ENCODE measurements at regions not wholly inside any gene's neighbourhood (a gene's known extent, or its start where the extent isn't known, plus 50 kb on each side); places are given as distances from the start of the nearest gene placed in this dataset.
"Not testable (repeated sequence)": the region's sequence is repeated elsewhere in the genome, so short reads cannot be mapped to it uniquely, and the experiment has no call there.

GRCh38 chrX:150084496-150085229 lies 146.4 kb upstream of the EOLA2 start:
- H3K4me1 Mint-ChIP-seq, result no peaks in the 10 kb centered on the region
- no peak for ATAC-seq
- H3K27ac Mint-ChIP-seq, result no peak overlapping the region
- H3K27me3 Mint-ChIP-seq, result no peaks in the 10 kb centered on the region
- H3K9me3 Mint-ChIP-seq, result no peaks in the 10 kb centered on the region
- no peak for DNase-seq
- no peak overlapping the region for H3K4me3 Mint-ChIP-seq

GRCh38 chrX:150085881-150086280 lies 147.6 kb upstream of the EOLA2 start:
- Mint-ChIP-seq H3K4me1 (no peaks in the 10 kb centered on the region), H3K27ac (no peak overlapping the region), H3K9me3 (no peaks in the 10 kb centered on the region), H3K27me3 (no peaks in the 10 kb centered on the region), H3K4me3 (no peak overlapping the region)
- DNase-seq, result no peak
- no peak for ATAC-seq

GRCh38 chrX:150086371-150086770 lies 148.1 kb upstream of the EOLA2 start:
- DNase-seq (no peak), ATAC-seq (no peak)
- Mint-ChIP-seq H3K9me3 (no peaks in the 10 kb centered on the region), H3K27ac (no peak overlapping the region), H3K27me3 (no peaks in the 10 kb centered on the region), H3K4me1 (no peaks in the 10 kb centered on the region), H3K4me3 (no peak overlapping the region)

GRCh38 chrX:150087612-150088011 lies 149.3 kb upstream of the EOLA2 start:
- DNase-seq (no peak), ATAC-seq (no peak)
- no peak overlapping the region for H3K4me3 Mint-ChIP-seq
- H3K27me3 Mint-ChIP-seq, result no peaks in the 10 kb centered on the region
- no peak overlapping the region for H3K27ac Mint-ChIP-seq
- H3K9me3 Mint-ChIP-seq, result no peaks in the 10 kb centered on the region
- no peaks in the 10 kb centered on the region for H3K4me1 Mint-ChIP-seq

GRCh38 chrX:150088042-150088441 lies 149.8 kb upstream of the EOLA2 start:
- no peak overlapping the region for H3K4me3 Mint-ChIP-seq
- H3K9me3 Mint-ChIP-seq, result no peaks in the 10 kb centered on the region
- H3K4me1 Mint-ChIP-seq, result no peaks in the 10 kb centered on the region
- DNase-seq (no peak), ATAC-seq (no peak)
- H3K27me3 Mint-ChIP-seq, result no peaks in the 10 kb centered on the region
- H3K27ac Mint-ChIP-seq, result no peak overlapping the region

GRCh38 chrX:150088766-150089518 lies 150.7 kb upstream of the EOLA2 start:
- no peaks in the 10 kb centered on the region for H3K9me3 Mint-ChIP-seq
- DNase-seq, result no peak
- no peaks in the 10 kb centered on the region for H3K27me3 Mint-ChIP-seq
- ATAC-seq, result no peak
- H3K27ac Mint-ChIP-seq, result no peak overlapping the region
- H3K4me3 Mint-ChIP-seq, result no peak overlapping the region
- H3K4me1 Mint-ChIP-seq, result no peaks in the 10 kb centered on the region

GRCh38 chrX:150091300-150091699 lies 153.0 kb upstream of the EOLA2 start:
- ATAC-seq, H3K9me3 Mint-ChIP-seq, H3K4me1 Mint-ChIP-seq, DNase-seq, H3K4me3 Mint-ChIP-seq, H3K27ac Mint-ChIP-seq, H3K27me3 Mint-ChIP-seq: not testable (repeated sequence)

GRCh38 chrX:150092549-150092948 lies 154.3 kb upstream of the EOLA2 start:
- Mint-ChIP-seq H3K4me3 (no peak overlapping the region), H3K4me1 (no peaks in the 10 kb centered on the region), H3K27me3 (no peaks in the 10 kb centered on the region), H3K9me3 (no peaks in the 10 kb centered on the region), H3K27ac (no peak overlapping the region)
- DNase-seq (no peak), ATAC-seq (no peak)

GRCh38 chrX:150094375-150094774 lies 156.1 kb upstream of the EOLA2 start:
- Mint-ChIP-seq H3K9me3 (no peaks in the 10 kb centered on the region), H3K27me3 (no peaks in the 10 kb centered on the region), H3K27ac (no peak overlapping the region), H3K4me3 (no peak overlapping the region), H3K4me1 (no peaks in the 10 kb centered on the region)
- DNase-seq (no peak), ATAC-seq (no peak)

- Mint-ChIP-seq H3K27me3 (no peaks in the 10 kb centered on the region), H3K27ac (no peak overlapping the region), H3K4me3 (no peak overlapping the region), H3K4me1 (no peaks in the 10 kb centered on the region), H3K9me3 (no peaks in the 10 kb centered on the region)
- ATAC-seq (no peak), DNase-seq (no peak)
These were observed 156.7 kb upstream of the EOLA2 start for GRCh38 chrX:150094996-150095395.

GRCh38 chrX:150099316-150099715 lies 161.0 kb upstream of the EOLA2 start:
- ATAC-seq, result no peak
- Mint-ChIP-seq H3K4me3 (no peak overlapping the region), H3K27ac (peak overlapping the region in 1 of 2 donors; percentile 82), H3K4me1 (no peaks in the 10 kb centered on the region), H3K27me3 (no peaks in the 10 kb centered on the region), H3K9me3 (no peaks in the 10 kb centered on the region)
- no peak for DNase-seq

- Mint-ChIP-seq H3K9me3 (no peaks in the 10 kb centered on the region), H3K27me3 (no peaks in the 10 kb centered on the region)
These were observed 162.0 kb upstream of the EOLA2 start for GRCh38 chrX:150100261-150100660.

GRCh38 chrX:150118476-150118875 lies 180.2 kb upstream of the EOLA2 start:
- H3K4me3 Mint-ChIP-seq, result no peak overlapping the region
- peaks cover 1% of the 10 kb centered on the region for H3K4me1 Mint-ChIP-seq
- no peaks in the 10 kb centered on the region for H3K9me3 Mint-ChIP-seq
- ATAC-seq (no peak), DNase-seq (no peak)
- H3K27me3 Mint-ChIP-seq, result no peaks in the 10 kb centered on the region
- H3K27ac Mint-ChIP-seq, result no peak overlapping the region

More at GRCh38 chrX:150100261-150100660, 162.0 kb upstream of the EOLA2 start:
- Mint-ChIP-seq H3K4me1 (no peaks in the 10 kb centered on the region), H3K4me3 (no peak overlapping the region), H3K27ac (no peak overlapping the region)
- ATAC-seq (no peak), DNase-seq (no peak)

GRCh38 chrX:150119323-150119722 lies 181.0 kb upstream of the EOLA2 start:
- Mint-ChIP-seq H3K27me3 (no peaks in the 10 kb centered on the region), H3K27ac (no peak overlapping the region), H3K9me3 (no peaks in the 10 kb centered on the region), H3K4me1 (peaks cover 7% of the 10 kb centered on the region), H3K4me3 (no peak overlapping the region)
- no peak for DNase-seq
- no peak for ATAC-seq

- not testable (repeated sequence) for DNase-seq, H3K27ac Mint-ChIP-seq, ATAC-seq, H3K9me3 Mint-ChIP-seq, H3K4me1 Mint-ChIP-seq, H3K27me3 Mint-ChIP-seq, H3K4me3 Mint-ChIP-seq
These were observed 186.8 kb upstream of the EOLA2 start for GRCh38 chrX:150125045-150125444.

GRCh38 chrX:150127216-150127615 lies 188.9 kb upstream of the EOLA2 start:
- no peak overlapping the region for H3K4me3 Mint-ChIP-seq
- H3K4me1 Mint-ChIP-seq, result peaks cover 7% of the 10 kb centered on the region
- no peak for ATAC-seq
- DNase-seq, result no peak
- no peaks in the 10 kb centered on the region for H3K9me3 Mint-ChIP-seq
- H3K27ac Mint-ChIP-seq, result no peak overlapping the region
- no peaks in the 10 kb centered on the region for H3K27me3 Mint-ChIP-seq
